Gastrocnemius medialis (tissue), 4 donors: ENCODE measurements at regions not wholly inside any gene's neighbourhood (a gene's known extent, or its start where the extent isn't known, plus 50 kb on each side); places are given as distances from the start of the nearest gene placed in this dataset.

Experiments used
- ATAC-seq, 2 donors: fragments of 150-250 bp; one replicate each; pipeline ENCODE4 v1.9.1; 2016
- DNase-seq, 2 donors: peaks; one replicate each; pipeline ENCODE4 v3.0.0-alpha.2; 2019
- H3K27ac ChIP-seq, 4 donors: fragments of 200-600 bp; sonication (generic); 1 replicate in 1 of 4; 2 replicates in 3 of 4; pipeline ENCODE4 v1.5.1; 2016 to 2018; ENCODE audit warnings: mild to moderate bottlenecking in 2 of 4, moderate library complexity in 1 of 4
- H3K27me3 ChIP-seq, 3 donors: fragments of 200-600 bp; sonication (generic) in 2 of 3; 1 replicate in 1 of 3; 2 replicates in 2 of 3; pipeline versions ENCODE4 v1.5.1 to v1.6.0; 2016 to 2019; ENCODE audit warnings: mild to moderate bottlenecking in 1 of 3, moderate library complexity in 1 of 3
- H3K36me3 ChIP-seq, 2 donors: fragments of 200-600 bp; sonication (generic) in 1 of 2; one replicate each; pipeline ENCODE4 v1.5.1; 2017 to 2018
- H3K4me1 ChIP-seq, 2 donors: fragments of 200-600 bp; sonication (generic) in 1 of 2; one replicate each; pipeline ENCODE4 v1.5.1; 2016 to 2017; ENCODE audit warnings: mild to moderate bottlenecking in 2 of 2
- H3K4me3 ChIP-seq, 4 donors: fragments of 200-600 bp; sonication (generic) in 3 of 4; 1 replicate in 1 of 4; 2 replicates in 3 of 4; pipeline ENCODE4 v1.5.1; 2016 to 2019; ENCODE audit warnings: mild to moderate bottlenecking in 2 of 4
- H3K9me3 ChIP-seq, 3 donors: fragments of 200-600 bp; sonication (generic) in 2 of 3; 1 replicate in 1 of 3; 2 replicates in 2 of 3; pipeline ENCODE4 v1.5.1; 2016 to 2019
- CTCF ChIP-seq, 5 experiments: fragments of 450-650 bp in 3 of 5; fragments of 200-600 bp in 2 of 5; sonication (generic) in 2 of 5; IDR thresholded peaks in 4 of 5; conservative IDR thresholded peaks in 1 of 5; 1 replicate in 4 of 5; 2 replicates in 1 of 5; pipeline ENCODE4 v1.5.1; 2016 to 2019; ENCODE audit warnings: antibody characterized with exemption in 5 of 5, mild to moderate bottlenecking in 3 of 5, moderate library complexity in 3 of 5
- POLR2A ChIP-seq, 2 donors: fragments of 450-650 bp; IDR thresholded peaks; one replicate each; pipeline ENCODE4 v1.6.1; 2017; ENCODE audit warnings: antibody characterized with exemption in 2 of 2, mild to moderate bottlenecking in 2 of 2, moderate library complexity in 2 of 2
- in situ Hi-C, 4 donors: fragments of 200-750 bp; cut with MboI; loops; one replicate each; pipeline versions ENCODE4 v1.15.0 to v1.8.0; 2017; ENCODE audit warnings: low sequenced_read_pairs in 4 of 4
- intact Hi-C: fragments of 100-400 bp; cut with DNase I; formaldehyde crosslinking; loops from one replicate; pipeline ENCODE4 v1.15.1; 2023; ENCODE audit warnings: low total_unique reads

- Histone ChIP-seq H3K4me1 (no peaks in the 10 kb centered on the region), H3K9me3 (no peaks in the 10 kb centered on the region), H3K4me3 (no peak overlapping the region), H3K27ac (no peak overlapping the region), H3K27me3 (peaks cover 5 to 30% (median 12%) of the 10 kb centered on the region in 3 donors), H3K36me3 (no peaks in the 10 kb centered on the region)
- TF ChIP-seq POLR2A (IDR thresholded peaks at IDR 0.05): no peak
- no peak for TF ChIP-seq CTCF (IDR thresholded peaks at IDR 0.05 in 4 of 5, conservative IDR thresholded peaks at IDR 0.05 in 1 of 5)
- ATAC-seq (no peak), DNase-seq (no peak)
- in situ Hi-C loops: no loop called here
- intact Hi-C loops: no loop called here
These were observed 245.3 kb downstream of the CTTN start for GRCh38 chr11:70643642-70644041.

- H3K9me3 ChIP-seq: no peaks in the 10 kb centered on the region
- DNase-seq: no peak
- no peak overlapping the region for H3K4me3 ChIP-seq
- intact Hi-C loops: no loop called here
- H3K27ac ChIP-seq: no peak overlapping the region
- H3K4me1 ChIP-seq: no peaks in the 10 kb centered on the region
- H3K36me3 ChIP-seq: no peaks in the 10 kb centered on the region
- no peak for ATAC-seq
- peaks cover 5 to 30% (median 12%) of the 10 kb centered on the region in 3 donors for H3K27me3 ChIP-seq
- TF ChIP-seq CTCF (IDR thresholded peaks at IDR 0.05 in 4 of 5, conservative IDR thresholded peaks at IDR 0.05 in 1 of 5) (no peak), POLR2A (IDR thresholded peaks at IDR 0.05) (no peak)
- in situ Hi-C loops: no loop called here
These were observed 246.2 kb downstream of the CTTN start for GRCh38 chr11:70644343-70645060.

- intact Hi-C loops: no loop called here
- in situ Hi-C loops: no loop called here
These were observed 247.2 kb downstream of the CTTN start for GRCh38 chr11:70645537-70645936.

GRCh38 chr11:70646272-70647049, 248.1 kb downstream of the CTTN start:
- Histone ChIP-seq H3K27me3 (peaks cover 5 to 30% (median 12%) of the 10 kb centered on the region in 3 donors), H3K4me3 (no peak overlapping the region), H3K27ac (no peak overlapping the region), H3K36me3 (no peaks in the 10 kb centered on the region), H3K9me3 (no peaks in the 10 kb centered on the region), H3K4me1 (no peaks in the 10 kb centered on the region)
- in situ Hi-C loops: no loop called here
- DNase-seq (no peak), ATAC-seq (no peak)
- TF ChIP-seq POLR2A (IDR thresholded peaks at IDR 0.05) (no peak), CTCF (IDR thresholded peaks at IDR 0.05 in 4 of 5, conservative IDR thresholded peaks at IDR 0.05 in 1 of 5) (no peak)
- intact Hi-C loops: no loop called here

More at GRCh38 chr11:70645537-70645936, 247.2 kb downstream of the CTTN start:
- Histone ChIP-seq H3K36me3 (no peaks in the 10 kb centered on the region), H3K9me3 (no peaks in the 10 kb centered on the region), H3K27ac (no peak overlapping the region), H3K4me3 (no peak overlapping the region), H3K4me1 (no peaks in the 10 kb centered on the region), H3K27me3 (peaks cover 5 to 30% (median 12%) of the 10 kb centered on the region in 3 donors)
- TF ChIP-seq CTCF (IDR thresholded peaks at IDR 0.05 in 4 of 5, conservative IDR thresholded peaks at IDR 0.05 in 1 of 5): no peak
- no peak for TF ChIP-seq POLR2A (IDR thresholded peaks at IDR 0.05)
- ATAC-seq (no peak), DNase-seq (no peak)
